K562 (cell line): ENCODE measurements at regions not wholly inside any gene's neighbourhood (a gene's known extent, or its start where the extent isn't known, plus 50 kb on each side); places are given as distances from the start of the nearest gene placed in this dataset.

Experiments used
- BCOR ChIP-seq: fragments of 450-650 bp; IDR thresholded peaks from 2 replicates; pipeline ENCODE4 v1.6.1; 2016
- BRF2 ChIP-seq: IDR thresholded peaks from 3 replicates; pipeline ENCODE4 v1.6.1; 2011; ENCODE audit warnings: borderline replicate concordance, mild to moderate bottlenecking; ENCODE audit not compliant: insufficient read length, insufficient read depth
- CBFA2T2 ChIP-seq: fragments of 450-650 bp; conservative IDR thresholded peaks from 2 replicates; pipeline ENCODE4 v1.6.1; 2017; ENCODE audit warnings: mild to moderate bottlenecking
- FOXP4 ChIP-seq: sonication (generic); formaldehyde crosslinking; IDR thresholded peaks from 2 replicates; pipeline ENCODE4 v1.8.0; 2022; ENCODE audit warnings: mild to moderate bottlenecking, missing genetic modification reagents, borderline replicate concordance
- HNRNPL ChIP-seq: fragments of 200-400 bp; formaldehyde crosslinking; IDR thresholded peaks from 2 replicates; pipeline ENCODE4 v1.6.1; 2017; ENCODE audit warnings: low read depth, mild to moderate bottlenecking, low read length
- ID3 ChIP-seq, 2 experiments: fragments of 250-450 bp in 1 of 2; fragments of 450-650 bp in 1 of 2; sonication (Bioruptor Pico) in 1 of 2; IDR thresholded peaks; 2 replicates each; pipeline versions ENCODE4 v1.6.1 to v1.8.0; 2016 to 2021; ENCODE audit warnings: mild to moderate bottlenecking in 2 of 2, moderate library complexity in 2 of 2, missing compliant biosample characterization in 1 of 2, missing genetic modification characterization in 1 of 2
- JUNB ChIP-seq: fragments of 450-650 bp; formaldehyde crosslinking; conservative IDR thresholded peaks from 2 replicates; pipeline ENCODE4 v1.4.0; 2020; ENCODE audit warnings: mild to moderate bottlenecking
- KDM2B ChIP-seq: fragments of 250-450 bp; sonication (Bioruptor Pico); IDR thresholded peaks from 2 replicates; pipeline ENCODE4 v1.8.0; 2021; ENCODE audit warnings: mild to moderate bottlenecking, moderate library complexity
- KDM5B ChIP-seq: fragments of 200-600 bp; sonication (generic); IDR thresholded peaks from 2 replicates; pipeline ENCODE4 v1.6.1; 2012; ENCODE audit warnings: low read depth, mild to moderate bottlenecking, moderate library complexity, low read length, control low read depth, inconsistent platforms; ENCODE audit not compliant: insufficient replicate concordance
- POLR2A ChIP-seq: fragments of 450-650 bp; conservative IDR thresholded peaks from 2 replicates; pipeline ENCODE4 v1.6.1; 2016
- PRMT5 ChIP-seq: sonication (generic); formaldehyde crosslinking; IDR thresholded peaks from 2 replicates; pipeline ENCODE4 v1.5.0; 2020; ENCODE audit warnings: missing genetic modification reagents
- RBM15 ChIP-seq: fragments of 200-400 bp; formaldehyde crosslinking; IDR thresholded peaks from 2 replicates; pipeline ENCODE4 v1.6.1; 2018; ENCODE audit warnings: mild to moderate bottlenecking, low read length, moderate library complexity; ENCODE audit not compliant: insufficient read depth
- RBM39 ChIP-seq: fragments of 200-400 bp; formaldehyde crosslinking; optimal IDR thresholded peaks from 2 replicates; pipeline ENCODE3; 2018; ENCODE audit warnings: low read depth, low read length
- RFX1 ChIP-seq: fragments of 450-650 bp; IDR thresholded peaks from 2 replicates; pipeline ENCODE4 v1.6.1; 2016; ENCODE audit warnings: mild to moderate bottlenecking, moderate library complexity
- STAT5A ChIP-seq: IDR thresholded peaks from 2 replicates; pipeline ENCODE4 v1.6.1; 2012; ENCODE audit warnings: low read length, inconsistent platforms, borderline replicate concordance
- WHSC1 ChIP-seq: IDR thresholded peaks from one replicate; pipeline ENCODE4 v1.6.1; 2012; ENCODE audit warnings: low read length, control low read depth, inconsistent platforms
- ZBTB7A ChIP-seq: IDR thresholded peaks from 2 replicates; pipeline ENCODE4 v1.6.1; 2011; ENCODE audit warnings: low read depth, mild to moderate bottlenecking, low read length, moderate library complexity, borderline replicate concordance; ENCODE audit not compliant: control insufficient read depth
- ZFPM2 ChIP-seq: fragments of 250-450 bp; sonication (Bioruptor Pico); IDR thresholded peaks from 2 replicates; pipeline ENCODE4 v1.5.1; 2022; ENCODE audit warnings: mild to moderate bottlenecking
- ZNF224 ChIP-seq: sonication (generic); formaldehyde crosslinking; IDR thresholded peaks from 2 replicates; pipeline ENCODE4 v1.8.0; 2022; ENCODE audit warnings: mild to moderate bottlenecking, missing genetic modification reagents
- ZNF395 ChIP-seq: fragments of 200-800 bp; sonication (Bioruptor generic); IDR thresholded peaks from 2 replicates; pipeline ENCODE4 v1.6.1; 2017; ENCODE audit warnings: missing genetic modification characterization, missing compliant biosample characterization
- ZNF398 ChIP-seq: fragments of 250-450 bp; sonication (Bioruptor Pico); IDR thresholded peaks from 2 replicates; pipeline ENCODE4 v1.8.0; 2021; ENCODE audit warnings: moderate library complexity, mild to moderate bottlenecking, inconsistent platforms
- ZNF79 ChIP-seq: fragments of 250-450 bp; sonication (Bioruptor Pico); IDR thresholded peaks from 2 replicates; pipeline ENCODE4 v1.4.0; 2020; ENCODE audit warnings: low read depth, mild to moderate bottlenecking, moderate library complexity

GRCh38 chr15:95709959-95710695 lies 620.4 kb upstream of the NR2F2 start (continued):
- peak; percentile 92 for TF ChIP-seq BCOR
- peak; percentile 99 for TF ChIP-seq CBFA2T2
- TF ChIP-seq WHSC1 = no peak
- TF ChIP-seq RBM39 = no peak
- no peak for TF ChIP-seq FOXP4 (CRISPR knock-in tag)
- TF ChIP-seq ZNF398 (CRISPR knock-in tag) = no peak
- TF ChIP-seq JUNB (CRISPR knock-in tag) = no peak
- no peak for TF ChIP-seq PRMT5 (CRISPR knock-in tag)
- TF ChIP-seq ZFPM2 (CRISPR knock-in tag) = no peak
- peak; percentile 98 for TF ChIP-seq STAT5A
- no peak for TF ChIP-seq HNRNPL
- TF ChIP-seq KDM2B (CRISPR knock-in tag) = no peak
- no peak for TF ChIP-seq RBM15
- peak; percentile 80 for TF ChIP-seq ZNF395
- TF ChIP-seq ID3 (CRISPR knock-in tag; IDR thresholded peaks at IDR 0.05) = no peak
- peak; percentile 66 for TF ChIP-seq ID3 (tag; IDR thresholded peaks at IDR 0.05)
- TF ChIP-seq ZNF224 (CRISPR knock-in tag) = no peak
- no peak for TF ChIP-seq KDM5B
- TF ChIP-seq BRF2 = no peak
- TF ChIP-seq ZNF79 (CRISPR knock-in tag) = no peak
- peak; percentile 47 for TF ChIP-seq RFX1
- no peak for TF ChIP-seq ZBTB7A
- no peak for TF ChIP-seq POLR2A
